NOMO-1 treated with DMSO at 0.1 percent for 48 hours (cell line): ENCODE measurements at regions not wholly inside any gene's neighbourhood (a gene's known extent, or its start where the extent isn't known, plus 50 kb on each side); places are given as distances from the start of the nearest gene placed in this dataset.
"Not testable (repeated sequence)": the region's sequence is repeated elsewhere in the genome, so short reads cannot be mapped to it uniquely, and the experiment has no call there.

Experiments used
- DNase-seq: peaks from one replicate; lab custom pipeline; 2025; ENCODE audit not compliant: unreplicated experiment; lab: John Stamatoyannopoulos, UW

GRCh38 chr4:77220828-77221613 is 64.0 kb downstream of the CCNG2 start:
- no peak for DNase-seq

- no peak for DNase-seq
Measured at GRCh38 chr4:77225022-77225421, 68.0 kb downstream of the CCNG2 start.

GRCh38 chr4:77226939-77227705 is 70.1 kb downstream of the CCNG2 start:
- DNase-seq, result no peak

- no peak for DNase-seq
Measured at GRCh38 chr4:77229433-77229832, 72.4 kb downstream of the CCNG2 start.

GRCh38 chr4:77232653-77233052 is 75.6 kb downstream of the CCNG2 start:
- DNase-seq, result no peak

- DNase-seq, result no peak
Measured at GRCh38 chr4:77235289-77235854, 78.4 kb downstream of the CCNG2 start.

GRCh38 chr4:77236806-77237205 is 79.8 kb downstream of the CCNG2 start:
- DNase-seq, result no peak

GRCh38 chr4:77240469-77241066 is 83.6 kb downstream of the CCNG2 start:
- DNase-seq, result peak; percentile 43

GRCh38 chr4:77248805-77249204 is 91.8 kb downstream of the CCNG2 start:
- no peak for DNase-seq

- no peak for DNase-seq
Measured at GRCh38 chr4:77251751-77252150, 94.7 kb downstream of the CCNG2 start.

- DNase-seq, result no peak
Measured at GRCh38 chr4:77263247-77263646, 106.2 kb downstream of the CCNG2 start.

- DNase-seq, result not testable (repeated sequence)
Measured at GRCh38 chr4:77263976-77264375, 107.0 kb downstream of the CCNG2 start.

GRCh38 chr4:77264826-77265225 is 107.8 kb downstream of the CCNG2 start:
- no peak for DNase-seq

- DNase-seq, result no peak
Measured at GRCh38 chr4:77268108-77268507, 111.1 kb downstream of the CCNG2 start.

- no peak for DNase-seq
Measured at GRCh38 chr4:77269505-77269904, 112.5 kb downstream of the CCNG2 start.

- no peak for DNase-seq
Measured at GRCh38 chr4:77273412-77273811, 116.4 kb downstream of the CCNG2 start.

GRCh38 chr4:77279114-77279513 is 122.1 kb downstream of the CCNG2 start:
- not testable (repeated sequence) for DNase-seq

- DNase-seq, result no peak
Measured at GRCh38 chr4:77282305-77282704, 125.3 kb downstream of the CCNG2 start.

- no peak for DNase-seq
Measured at GRCh38 chr4:77284036-77284435, 127.0 kb downstream of the CCNG2 start.

GRCh38 chr4:77286906-77287305 is 129.9 kb downstream of the CCNG2 start:
- no peak for DNase-seq

GRCh38 chr4:77293426-77293825 is 136.4 kb downstream of the CCNG2 start:
- no peak for DNase-seq

- DNase-seq, result not testable (repeated sequence)
Measured at GRCh38 chr4:77300996-77301395, 144.0 kb downstream of the CCNG2 start.
